GM23338 (cell line): ENCODE measurements at regions not wholly inside any gene's neighbourhood (a gene's known extent, or its start where the extent isn't known, plus 50 kb on each side); places are given as distances from the start of the nearest gene placed in this dataset.

ENCODE experiments used
- ATAC-seq: fragments of 200-7000 bp; cut with Tn5 transposase; 3 replicates; pipeline ENCODE4 v1.9.1; 2020
- DNase-seq: peaks from one replicate; pipeline ENCODE4 v3.0.0-alpha.2; 2015; ENCODE audit warnings: low spot score
- H2AFZ ChIP-seq: fragments of 200-600 bp; sonication (generic); 2 replicates; pipeline ENCODE4 v1.8.0; 2016; ENCODE audit warnings: antibody characterized with exemption, mild to moderate bottlenecking, moderate library complexity
- H3F3A ChIP-seq: fragments of 200-600 bp; sonication (generic); replicated peaks from 2 replicates; pipeline ENCODE4 v1.8.0; 2017; ENCODE audit warnings: antibody characterized with exemption, mixed run types, low read depth
- H3K27ac ChIP-seq: fragments of 200-600 bp; sonication (generic); 2 replicates; pipeline ENCODE4 v1.6.1; 2016; ENCODE audit warnings: low read depth
- H3K27me3 ChIP-seq: fragments of 200-600 bp; sonication (generic); 2 replicates; pipeline ENCODE4 v1.8.0; 2016; ENCODE audit warnings: mild to moderate bottlenecking, mixed run types, moderate library complexity; ENCODE audit not compliant: insufficient read depth
- H3K36me3 ChIP-seq: fragments of 200-600 bp; sonication (generic); 2 replicates; pipeline ENCODE4 v1.8.0; 2016; ENCODE audit warnings: mild to moderate bottlenecking; ENCODE audit not compliant: insufficient read depth
- H3K4me1 ChIP-seq: fragments of 200-600 bp; sonication (generic); 2 replicates; pipeline ENCODE4 v1.8.0; 2016; ENCODE audit warnings: mild to moderate bottlenecking, moderate library complexity; ENCODE audit not compliant: insufficient read depth
- H3K4me2 ChIP-seq: fragments of 200-600 bp; sonication (generic); 2 replicates; pipeline ENCODE4 v1.7.1; 2017; ENCODE audit warnings: mixed run types
- H3K4me3 ChIP-seq: fragments of 200-600 bp; sonication (generic); 2 replicates; pipeline ENCODE4 v1.6.1; 2016; ENCODE audit warnings: mixed run types
- H3K79me2 ChIP-seq: fragments of 200-600 bp; sonication (generic); replicated peaks from 2 replicates; pipeline ENCODE4 v1.8.0; 2017; ENCODE audit warnings: mild to moderate bottlenecking; ENCODE audit not compliant: insufficient read depth
- H3K9me2 ChIP-seq: fragments of 200-600 bp; sonication (generic); 2 replicates; pipeline ENCODE4 v1.8.0; 2017; ENCODE audit not compliant: insufficient read depth
- H4K20me1 ChIP-seq: fragments of 200-600 bp; sonication (generic); replicated peaks from 2 replicates; pipeline ENCODE4 v1.8.0; 2017; ENCODE audit warnings: mild to moderate bottlenecking; ENCODE audit not compliant: insufficient read depth
- H3K27ac Mint-ChIP-seq: 2 replicates; pipeline ENCODE4 v1.8.0; 2020; ENCODE audit warnings: inconsistent platforms, mild to moderate bottlenecking, moderate library complexity, mixed read lengths
- H3K27me3 Mint-ChIP-seq: 3 replicates; pipeline ENCODE4 v1.8.0; 2022; ENCODE audit warnings: low read depth, mild to moderate bottlenecking, moderate library complexity, mixed read lengths, inconsistent platforms; ENCODE audit not compliant: insufficient read depth, poor library complexity
- H3K36me3 Mint-ChIP-seq: 3 replicates; pipeline ENCODE4 v1.8.0; 2021; ENCODE audit warnings: low read depth, mild to moderate bottlenecking, inconsistent platforms, moderate library complexity, mixed read lengths
- H3K4me1 Mint-ChIP-seq: 3 replicates; pipeline ENCODE4 v1.8.0; 2020; ENCODE audit warnings: mild to moderate bottlenecking, inconsistent platforms, mixed read lengths
- H3K4me3 Mint-ChIP-seq: 3 replicates; pipeline ENCODE4 v1.8.0; 2021; ENCODE audit warnings: moderate library complexity, mild to moderate bottlenecking, inconsistent platforms, mixed read lengths
- H3K9me3 Mint-ChIP-seq: 3 replicates; pipeline ENCODE4 v1.8.0; 2020; ENCODE audit warnings: moderate library complexity, mild to moderate bottlenecking, inconsistent platforms, mixed read lengths
- CREB1 ChIP-seq: fragments of 250-450 bp; sonication (Bioruptor Pico); IDR thresholded peaks from 2 replicates; pipeline ENCODE4 v1.5.0; 2020; ENCODE audit warnings: low read depth, mild to moderate bottlenecking, moderate library complexity
- EZH2 ChIP-seq: fragments of 200-600 bp; sonication (generic); IDR thresholded peaks from one replicate; pipeline ENCODE4 v1.8.0; 2017; ENCODE audit warnings: antibody characterized with exemption, mild to moderate bottlenecking, low read depth; ENCODE audit not compliant: unreplicated experiment
- POLR2AphosphoS5 ChIP-seq: IDR thresholded peaks from 2 replicates; pipeline ENCODE4 v1.6.1; 2016; ENCODE audit warnings: antibody characterized with exemption, low read depth
- ZNF331 ChIP-seq: fragments of 250-450 bp; sonication (Bioruptor Pico); IDR thresholded peaks from 2 replicates; pipeline ENCODE4 v1.5.0; 2020; ENCODE audit warnings: low read depth, mild to moderate bottlenecking, moderate library complexity
- ZNF462 ChIP-seq: fragments of 250-450 bp; sonication (Bioruptor Pico); IDR thresholded peaks from 2 replicates; pipeline ENCODE4 v1.5.0; 2020; ENCODE audit warnings: mild to moderate bottlenecking, moderate library complexity
- TF ChIP-seq, protein P1 (sequence below): IDR thresholded peaks from one replicate; pipeline ENCODE4 v1.6.1; 2018; ENCODE audit warnings: antibody characterized with exemption; ENCODE audit not compliant: unreplicated experiment
- TF ChIP-seq, protein P2 (sequence below), 2 experiments: fragments of 200-600 bp in 1 of 2; sonication (generic) in 1 of 2; conservative IDR thresholded peaks; 2 replicates each; pipeline versions ENCODE4 v1.5.1 to v1.6.1; 2016 to 2017; ENCODE audit warnings: antibody characterized with exemption in 2 of 2, low read depth in 2 of 2, mild to moderate bottlenecking in 2 of 2, moderate library complexity in 1 of 2

DNA sequence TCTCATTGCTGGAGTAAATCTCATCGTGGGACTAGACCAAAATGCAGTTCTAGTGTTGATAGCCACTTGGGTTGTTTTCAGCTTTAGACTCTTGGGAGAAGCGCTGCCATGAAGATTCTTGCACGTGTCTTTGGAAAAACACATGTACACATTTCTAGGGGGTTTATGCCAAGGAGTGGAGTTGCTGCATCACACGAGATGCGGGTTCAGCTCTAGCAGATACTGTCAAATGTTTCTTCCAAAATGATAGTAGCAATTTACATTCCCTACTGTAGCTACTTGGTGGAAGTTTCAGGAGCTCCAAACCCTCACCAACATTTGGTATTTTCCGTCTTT lies 52.3 kb upstream of the CPLX2 start:
- 0 out of 2 replicates have a peak, but pooled peaks cover 3% of the 10 kb centered on the region for H4K20me1 ChIP-seq
- no peaks in the 10 kb centered on the region for H3K79me2 ChIP-seq
- TF ChIP-seq, protein P1, sequence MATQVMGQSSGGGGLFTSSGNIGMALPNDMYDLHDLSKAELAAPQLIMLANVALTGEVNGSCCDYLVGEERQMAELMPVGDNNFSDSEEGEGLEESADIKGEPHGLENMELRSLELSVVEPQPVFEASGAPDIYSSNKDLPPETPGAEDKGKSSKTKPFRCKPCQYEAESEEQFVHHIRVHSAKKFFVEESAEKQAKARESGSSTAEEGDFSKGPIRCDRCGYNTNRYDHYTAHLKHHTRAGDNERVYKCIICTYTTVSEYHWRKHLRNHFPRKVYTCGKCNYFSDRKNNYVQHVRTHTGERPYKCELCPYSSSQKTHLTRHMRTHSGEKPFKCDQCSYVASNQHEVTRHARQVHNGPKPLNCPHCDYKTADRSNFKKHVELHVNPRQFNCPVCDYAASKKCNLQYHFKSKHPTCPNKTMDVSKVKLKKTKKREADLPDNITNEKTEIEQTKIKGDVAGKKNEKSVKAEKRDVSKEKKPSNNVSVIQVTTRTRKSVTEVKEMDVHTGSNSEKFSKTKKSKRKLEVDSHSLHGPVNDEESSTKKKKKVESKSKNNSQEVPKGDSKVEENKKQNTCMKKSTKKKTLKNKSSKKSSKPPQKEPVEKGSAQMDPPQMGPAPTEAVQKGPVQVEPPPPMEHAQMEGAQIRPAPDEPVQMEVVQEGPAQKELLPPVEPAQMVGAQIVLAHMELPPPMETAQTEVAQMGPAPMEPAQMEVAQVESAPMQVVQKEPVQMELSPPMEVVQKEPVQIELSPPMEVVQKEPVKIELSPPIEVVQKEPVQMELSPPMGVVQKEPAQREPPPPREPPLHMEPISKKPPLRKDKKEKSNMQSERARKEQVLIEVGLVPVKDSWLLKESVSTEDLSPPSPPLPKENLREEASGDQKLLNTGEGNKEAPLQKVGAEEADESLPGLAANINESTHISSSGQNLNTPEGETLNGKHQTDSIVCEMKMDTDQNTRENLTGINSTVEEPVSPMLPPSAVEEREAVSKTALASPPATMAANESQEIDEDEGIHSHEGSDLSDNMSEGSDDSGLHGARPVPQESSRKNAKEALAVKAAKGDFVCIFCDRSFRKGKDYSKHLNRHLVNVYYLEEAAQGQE = no peak
- no peak for ATAC-seq
- Mint-ChIP-seq H3K9me3 (no peaks in the 10 kb centered on the region), H3K27me3 (peaks cover 15% of the 10 kb centered on the region), H3K4me3 (no peak overlapping the region), H3K27ac (no peak overlapping the region), H3K4me1 (peaks cover 18% of the 10 kb centered on the region), H3K36me3 (no peaks in the 10 kb centered on the region)
- no peak overlapping the region for H2AFZ ChIP-seq
- H3K36me3 ChIP-seq = no peaks in the 10 kb centered on the region
- H3K4me3 ChIP-seq = no peak overlapping the region
- H3K27me3 ChIP-seq = no peaks in the 10 kb centered on the region
- no peak for DNase-seq
- peaks cover 11% of the 10 kb centered on the region for H3K4me1 ChIP-seq
- H3K4me2 ChIP-seq = no peak overlapping the region
- peaks cover 7% of the 10 kb centered on the region; the same call in 1 of the 2 replicates for H3K9me2 ChIP-seq
- H3F3A ChIP-seq = no peaks in the 10 kb centered on the region
- H3K27ac ChIP-seq = no peak overlapping the region

DNA sequence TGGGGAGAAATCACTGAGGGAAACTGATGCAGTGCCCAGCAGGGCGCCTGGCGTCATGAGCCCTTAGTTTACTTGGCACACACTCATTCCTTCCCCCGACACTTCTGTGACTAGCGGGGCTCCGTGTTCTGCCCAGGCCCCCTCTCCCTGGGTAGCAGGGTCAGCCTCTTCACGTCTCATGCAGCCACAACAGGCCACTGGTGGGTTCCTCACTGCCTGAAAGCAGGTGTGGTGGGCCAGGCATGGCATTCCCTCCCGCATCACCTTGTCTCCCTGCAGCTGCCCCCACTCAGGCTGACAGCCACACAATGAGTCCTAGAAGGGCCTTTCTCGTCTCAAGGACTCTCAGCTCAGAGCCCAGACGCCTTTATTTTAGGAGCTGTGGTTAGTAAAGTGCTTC lies 51.1 kb upstream of the CPLX2 start:
- H3K9me3 Mint-ChIP-seq = no peaks in the 10 kb centered on the region
- no peak overlapping the region for H3K4me3 ChIP-seq
- peaks cover 16% of the 10 kb centered on the region for H3K4me1 ChIP-seq
- H3K4me3 Mint-ChIP-seq = no peak overlapping the region
- H3F3A ChIP-seq = no peaks in the 10 kb centered on the region
- DNase-seq (no peak), ATAC-seq (no peak)
- H3K27me3 Mint-ChIP-seq = peaks cover 20% of the 10 kb centered on the region
- H2AFZ ChIP-seq = no peak overlapping the region
- no peak for TF ChIP-seq CREB1 (CRISPR knock-in tag)
- TF ChIP-seq ZNF331 (CRISPR knock-in tag) = no peak
- TF ChIP-seq POLR2AphosphoS5 = no peak
- TF ChIP-seq ZNF462 (CRISPR knock-in tag) = no peak
- TF ChIP-seq EZH2 = no peak
- TF ChIP-seq, protein P2, sequence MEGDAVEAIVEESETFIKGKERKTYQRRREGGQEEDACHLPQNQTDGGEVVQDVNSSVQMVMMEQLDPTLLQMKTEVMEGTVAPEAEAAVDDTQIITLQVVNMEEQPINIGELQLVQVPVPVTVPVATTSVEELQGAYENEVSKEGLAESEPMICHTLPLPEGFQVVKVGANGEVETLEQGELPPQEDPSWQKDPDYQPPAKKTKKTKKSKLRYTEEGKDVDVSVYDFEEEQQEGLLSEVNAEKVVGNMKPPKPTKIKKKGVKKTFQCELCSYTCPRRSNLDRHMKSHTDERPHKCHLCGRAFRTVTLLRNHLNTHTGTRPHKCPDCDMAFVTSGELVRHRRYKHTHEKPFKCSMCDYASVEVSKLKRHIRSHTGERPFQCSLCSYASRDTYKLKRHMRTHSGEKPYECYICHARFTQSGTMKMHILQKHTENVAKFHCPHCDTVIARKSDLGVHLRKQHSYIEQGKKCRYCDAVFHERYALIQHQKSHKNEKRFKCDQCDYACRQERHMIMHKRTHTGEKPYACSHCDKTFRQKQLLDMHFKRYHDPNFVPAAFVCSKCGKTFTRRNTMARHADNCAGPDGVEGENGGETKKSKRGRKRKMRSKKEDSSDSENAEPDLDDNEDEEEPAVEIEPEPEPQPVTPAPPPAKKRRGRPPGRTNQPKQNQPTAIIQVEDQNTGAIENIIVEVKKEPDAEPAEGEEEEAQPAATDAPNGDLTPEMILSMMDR (conservative IDR thresholded peaks at IDR 0.05; ENCODE audit: low read depth in 2 of 2) = no peak
- 0 out of 2 replicates have a peak, but pooled peaks cover 3% of the 10 kb centered on the region for H4K20me1 ChIP-seq
- no peak overlapping the region for H3K27ac ChIP-seq
- no peaks in the 10 kb centered on the region for H3K36me3 Mint-ChIP-seq
- H3K27me3 ChIP-seq = no peaks in the 10 kb centered on the region
- no peaks in the 10 kb centered on the region for H3K36me3 ChIP-seq
- H3K4me2 ChIP-seq = no peak overlapping the region
- H3K79me2 ChIP-seq = no peaks in the 10 kb centered on the region
- H3K9me2 ChIP-seq = peaks cover 7% of the 10 kb centered on the region; the same call in 1 of the 2 replicates
- H3K4me1 Mint-ChIP-seq = peaks cover 24% of the 10 kb centered on the region
- H3K27ac Mint-ChIP-seq = no peak overlapping the region
